HG03354 (cell line): ENCODE measurements at regions not wholly inside any gene's neighbourhood (a gene's known extent, or its start where the extent isn't known, plus 50 kb on each side); places are given as distances from the start of the nearest gene placed in this dataset.
"Not testable (repeated sequence)": the region's sequence is repeated elsewhere in the genome, so short reads cannot be mapped to it uniquely, and the experiment has no call there.

Experiments used
- ATAC-seq: cut with Tn5 transposase; IDR thresholded peaks from one replicate; pipeline ENCODE4 v1.9.1; 2021; ENCODE audit warnings: mild to moderate bottlenecking; ENCODE audit not compliant: unreplicated experiment, poor library complexity, severe bottlenecking

- no peak for ATAC-seq
Observed at GRCh38 chr2:161067846-161068350, 92.3 kb upstream of the TANK start.

- peak; percentile 41 for ATAC-seq
Observed at GRCh38 chr2:161068670-161069069, 91.6 kb upstream of the TANK start.

DNA sequence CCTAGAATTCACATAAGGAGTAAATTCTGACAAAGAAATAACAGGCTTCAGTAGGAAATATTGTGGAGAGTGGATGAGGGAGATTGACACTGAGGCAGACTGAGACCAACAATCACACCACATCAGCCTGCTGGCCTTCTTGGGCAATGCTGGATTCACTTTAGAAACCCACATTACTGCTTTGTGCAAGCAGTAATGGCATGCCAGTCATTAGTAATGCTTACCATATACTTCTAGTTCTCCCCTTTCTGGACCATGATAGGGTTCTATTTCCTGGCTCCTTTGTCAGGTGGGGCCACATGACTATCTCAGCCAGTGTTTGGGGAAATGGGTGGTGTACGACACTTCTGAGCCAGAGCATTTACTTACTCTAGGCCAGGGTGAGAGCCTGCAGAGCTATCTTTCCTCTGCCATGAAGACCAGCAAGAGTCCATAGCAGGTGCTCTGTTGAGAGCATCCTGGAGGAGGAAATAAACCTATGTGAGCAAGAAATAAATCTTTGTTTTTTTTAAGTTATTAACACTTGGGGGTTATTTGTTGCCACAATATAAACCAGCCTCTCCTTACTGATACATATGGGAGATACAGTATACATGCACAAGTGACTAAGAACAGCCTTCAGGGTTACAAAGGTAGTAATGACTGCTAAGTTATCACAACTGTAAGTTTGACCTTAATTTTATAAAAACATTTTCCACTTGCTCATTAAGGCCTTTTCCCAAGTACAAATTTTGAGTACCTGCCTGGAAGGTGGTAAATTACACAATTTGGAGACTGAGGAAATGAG, 89.3 kb upstream of the TANK start:
- ATAC-seq = no peak

DNA sequence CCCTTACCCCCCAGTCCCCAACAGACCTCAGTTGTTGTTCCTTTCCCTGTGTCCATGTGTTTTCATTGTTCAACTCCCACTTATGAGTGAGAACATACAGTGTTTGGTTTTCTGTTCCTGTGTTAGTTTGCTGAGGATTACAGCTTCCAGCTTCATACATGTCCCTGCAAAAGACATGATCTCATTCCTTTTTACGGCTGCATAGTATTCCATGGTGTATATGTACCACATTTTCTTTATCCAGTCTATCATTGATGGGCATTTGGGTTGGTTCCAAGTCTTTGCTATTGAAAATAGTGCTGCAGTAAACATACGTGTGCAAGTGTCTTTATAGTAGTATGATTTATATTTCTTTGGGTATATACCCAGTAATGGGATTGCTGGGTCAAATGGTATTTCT, 87.8 kb upstream of the TANK start:
- not testable (repeated sequence) for ATAC-seq

DNA sequence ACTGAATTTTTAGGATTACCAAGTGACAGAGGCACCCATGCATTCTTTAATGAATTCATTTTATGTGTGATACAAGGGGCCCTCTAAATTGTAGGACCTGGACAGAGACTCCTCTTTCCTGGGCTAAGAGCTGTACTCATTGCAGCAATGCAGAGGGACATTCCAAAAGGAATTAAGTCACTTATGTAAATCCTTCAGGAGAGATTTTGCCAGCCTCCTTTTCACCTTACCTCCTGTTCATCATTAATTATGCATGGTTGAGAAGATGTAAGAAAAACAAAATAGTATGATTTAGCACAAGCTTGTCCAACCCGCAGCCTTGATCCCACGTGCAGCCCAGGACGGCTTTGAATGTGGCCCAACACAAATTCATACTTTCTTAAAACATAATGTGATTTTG, 84.5 kb upstream of the TANK start:
- ATAC-seq = no peak

DNA sequence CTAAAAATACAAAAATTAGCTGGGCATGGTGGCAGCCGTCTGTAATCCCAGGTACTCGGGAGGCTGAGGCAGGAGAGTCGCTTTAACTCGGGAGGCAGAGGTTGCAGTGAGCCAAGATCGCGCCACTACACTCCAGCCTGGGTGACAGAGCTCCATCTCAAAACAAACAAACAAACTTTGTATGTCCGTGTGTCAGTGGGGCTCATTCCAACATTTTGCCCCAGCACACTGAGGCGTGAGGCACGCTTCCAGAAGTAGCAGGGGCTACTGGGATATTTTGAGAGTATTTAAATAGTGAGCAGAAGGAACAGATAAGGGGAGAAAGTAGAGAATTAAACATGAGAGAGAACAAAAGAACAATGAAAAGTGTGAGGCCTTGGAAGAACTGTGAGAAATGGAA, 83.3 kb upstream of the TANK start:
- no peak for ATAC-seq

DNA sequence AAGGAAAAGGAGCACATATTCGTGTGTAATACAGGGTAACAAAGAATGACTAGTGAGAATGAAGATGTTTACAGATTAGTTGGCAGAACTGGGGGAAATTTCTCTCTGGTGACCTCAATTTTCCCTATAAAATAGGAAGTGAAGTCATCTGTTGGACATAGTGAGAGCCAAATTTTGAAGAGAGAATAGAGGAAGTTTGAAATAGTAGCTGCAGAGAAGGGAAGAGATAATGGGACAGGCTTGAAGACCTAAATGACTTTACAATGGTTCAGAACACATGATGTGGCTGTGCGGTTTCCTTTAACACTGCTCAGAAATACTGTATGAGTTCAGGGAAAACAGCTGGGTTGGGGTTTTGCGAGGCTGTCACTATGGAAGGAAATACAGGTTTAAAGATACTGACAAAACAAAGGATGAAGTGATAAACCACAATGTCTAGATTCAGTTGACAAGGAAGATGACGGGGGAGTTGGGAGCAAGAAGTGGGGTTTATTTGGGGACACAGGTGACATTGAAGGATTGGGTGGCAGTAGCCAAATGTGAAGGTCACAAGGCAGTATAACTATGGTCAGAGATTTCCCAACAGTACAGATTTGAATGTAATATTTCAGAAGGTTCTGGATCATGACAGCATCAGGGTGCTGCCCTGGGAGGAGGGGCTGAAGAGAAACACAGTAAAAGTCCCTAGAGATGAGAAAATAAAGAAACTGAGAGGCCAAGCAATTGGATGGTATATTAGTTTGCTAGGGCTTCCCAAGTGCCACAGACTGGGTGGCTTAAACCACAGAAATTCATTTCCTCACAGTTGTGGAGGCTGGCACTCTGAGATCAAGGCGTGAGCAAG, 82.6 kb upstream of the TANK start:
- ATAC-seq = peak; percentile 90

- no peak for ATAC-seq
Observed at GRCh38 chr2:161078211-161078539, 82.1 kb upstream of the TANK start.

DNA sequence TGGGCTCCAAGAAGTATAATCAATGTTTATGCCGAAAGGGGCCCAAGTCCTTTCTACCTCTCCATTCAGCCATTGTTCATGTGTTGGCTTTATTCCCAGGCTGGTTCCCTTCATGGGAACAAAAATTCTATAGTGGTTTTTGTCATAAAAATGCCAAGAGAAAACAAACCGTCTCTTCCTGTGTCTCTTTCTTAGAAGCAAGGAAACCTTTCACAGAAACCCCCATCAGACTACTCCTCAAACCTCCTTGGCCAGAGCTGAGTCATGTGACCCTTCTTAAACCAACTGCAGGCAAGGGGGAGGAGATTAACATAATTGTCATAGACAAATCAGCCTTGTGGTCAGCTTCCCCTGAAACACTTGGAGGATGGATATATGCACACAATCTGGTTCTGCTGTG, 75.1 kb upstream of the TANK start:
- ATAC-seq = no peak

DNA sequence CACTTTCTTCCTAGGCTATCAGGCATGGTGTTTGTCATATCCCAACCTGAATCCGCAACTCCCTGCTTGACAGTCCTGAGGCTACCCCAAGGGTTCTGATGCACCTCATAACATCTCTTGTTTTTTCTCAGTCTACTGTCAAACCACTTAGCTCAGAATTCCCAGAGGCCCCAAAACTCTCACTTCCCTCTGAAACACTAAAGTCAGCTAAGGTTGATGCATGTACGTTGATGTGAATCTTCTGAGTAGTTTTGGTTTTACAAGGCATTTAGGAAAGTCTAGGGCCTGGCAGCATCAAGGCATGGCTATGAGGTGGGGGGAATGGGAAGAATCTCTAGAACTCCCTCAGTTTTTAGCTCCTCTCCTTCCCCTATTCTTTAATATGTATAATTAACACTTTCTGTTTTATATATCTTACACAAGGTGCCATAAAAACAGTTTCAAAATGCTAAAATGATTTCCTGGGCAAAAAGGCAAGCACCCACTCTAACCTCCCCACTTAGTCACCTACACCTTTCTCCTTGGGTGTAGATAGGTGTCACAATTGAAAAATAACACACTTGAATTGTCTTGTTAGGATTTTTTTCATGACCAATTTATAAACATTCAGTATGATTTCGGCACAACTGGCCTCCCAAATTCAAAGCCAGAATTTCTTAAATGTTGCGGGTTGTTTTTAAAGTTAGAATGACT, 71.4 kb upstream of the TANK start:
- ATAC-seq = peak; percentile 78

DNA sequence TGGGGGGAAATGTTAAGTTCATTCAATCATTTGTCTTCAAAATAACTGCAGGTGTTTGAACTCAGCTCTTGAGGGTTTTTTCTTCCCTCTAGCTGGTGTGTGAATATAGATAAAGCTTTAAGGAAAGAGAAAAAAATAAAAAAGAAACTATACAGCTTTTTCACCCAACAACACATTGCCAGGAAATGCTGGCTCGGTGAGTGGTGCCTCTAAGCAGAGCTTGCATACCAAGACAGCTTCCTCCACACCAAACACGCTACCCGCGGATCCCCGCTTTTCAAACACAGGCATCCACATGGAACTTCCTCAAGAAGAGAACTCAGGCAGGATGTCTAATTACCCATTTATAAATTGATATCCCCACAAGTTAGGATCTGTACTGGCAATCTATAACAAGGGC, 69.8 kb upstream of the TANK start:
- ATAC-seq = peak; percentile 73

- ATAC-seq = no peak
Observed at GRCh38 chr2:161095314-161095713, 64.9 kb upstream of the TANK start.

- no peak for ATAC-seq
Observed at GRCh38 chr2:161096336-161096735, 63.9 kb upstream of the TANK start.

- ATAC-seq = no peak
Observed at GRCh38 chr2:161097157-161097556, 63.1 kb upstream of the TANK start.

DNA sequence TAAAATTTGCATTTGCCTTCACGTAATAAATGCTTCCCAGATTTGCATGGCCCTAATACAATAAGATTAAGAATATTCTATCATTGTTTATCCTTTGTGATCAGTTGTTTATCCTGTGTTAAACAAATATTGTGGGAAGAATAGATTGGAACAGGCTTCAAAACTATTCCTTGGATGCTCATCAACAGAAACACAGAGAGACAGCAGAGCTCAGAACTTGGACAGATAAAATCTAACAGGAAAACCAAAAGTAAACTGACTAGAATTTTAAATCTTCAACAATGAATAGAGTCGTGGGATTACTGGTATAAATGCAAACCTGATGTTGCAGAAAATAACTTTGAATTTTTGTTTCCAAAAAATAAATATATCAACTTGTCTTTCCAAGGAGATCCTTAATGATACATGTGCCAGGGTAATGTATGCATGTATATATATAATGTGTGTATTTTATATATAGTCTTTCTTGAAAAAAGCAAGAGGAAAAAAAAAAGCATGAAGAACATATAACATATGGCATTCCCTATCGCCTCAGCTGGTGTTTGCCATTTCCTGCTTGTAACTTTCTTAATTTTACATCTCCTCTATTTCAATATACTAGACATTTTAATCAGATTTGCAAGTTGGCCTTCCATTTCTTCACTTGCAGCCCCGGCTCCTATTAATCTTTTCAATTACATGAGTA, 59.9 kb upstream of the TANK start:
- ATAC-seq = no peak

DNA sequence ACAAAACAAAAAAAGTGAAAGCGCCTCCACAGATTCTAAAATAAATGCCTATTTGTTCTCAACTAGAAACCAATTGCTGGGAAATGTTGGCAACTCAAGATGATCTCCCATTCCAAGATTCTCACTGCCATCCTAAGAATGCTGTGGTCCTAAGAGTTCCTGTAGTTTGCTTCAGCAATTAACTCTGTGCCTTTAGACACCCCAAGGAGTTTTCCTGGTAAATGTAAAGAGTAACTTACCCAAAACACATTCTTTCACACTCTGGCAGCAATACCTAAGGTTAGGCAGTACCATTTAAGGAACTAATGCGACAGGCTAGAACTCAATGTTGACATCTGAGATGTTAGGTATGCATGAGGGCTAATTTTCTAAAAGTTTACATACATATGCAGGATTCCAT, 58.8 kb upstream of the TANK start:
- no peak for ATAC-seq

- ATAC-seq = no peak
Observed at GRCh38 chr2:161102770-161103450, 57.3 kb upstream of the TANK start.

- ATAC-seq = no peak
Observed at GRCh38 chr2:161103451-161103831, 56.8 kb upstream of the TANK start.

- peak; percentile 92 for ATAC-seq
Observed at GRCh38 chr2:161104054-161104553, 56.1 kb upstream of the TANK start.
